ENCODE measurements at regions not wholly inside any gene's neighbourhood (a gene's known extent, or its start where the extent isn't known, plus 50 kb on each side); places are given as distances from the start of the nearest gene placed in this dataset.

DNA sequence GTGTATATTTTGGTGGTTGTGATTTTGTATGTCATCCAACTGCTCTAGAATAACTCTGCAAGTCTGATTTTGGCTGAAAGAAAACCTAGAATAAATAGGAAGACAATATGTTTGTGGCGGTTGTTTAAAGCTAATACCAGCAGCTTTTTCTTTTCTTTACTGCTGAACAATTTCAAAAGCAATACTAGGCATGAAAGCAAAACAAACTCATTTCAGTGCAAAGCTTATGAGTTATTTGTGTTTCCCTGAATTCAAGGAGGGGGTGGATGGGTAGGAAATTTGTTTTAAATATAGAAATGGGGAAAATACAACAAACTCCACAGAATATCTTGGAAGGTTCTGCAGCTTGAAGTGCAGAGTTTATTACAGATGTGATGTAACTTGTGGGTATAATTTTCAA lies 1041.9 kb upstream of the NR2F2 start:
- TF ChIP-seq, protein P1, sequence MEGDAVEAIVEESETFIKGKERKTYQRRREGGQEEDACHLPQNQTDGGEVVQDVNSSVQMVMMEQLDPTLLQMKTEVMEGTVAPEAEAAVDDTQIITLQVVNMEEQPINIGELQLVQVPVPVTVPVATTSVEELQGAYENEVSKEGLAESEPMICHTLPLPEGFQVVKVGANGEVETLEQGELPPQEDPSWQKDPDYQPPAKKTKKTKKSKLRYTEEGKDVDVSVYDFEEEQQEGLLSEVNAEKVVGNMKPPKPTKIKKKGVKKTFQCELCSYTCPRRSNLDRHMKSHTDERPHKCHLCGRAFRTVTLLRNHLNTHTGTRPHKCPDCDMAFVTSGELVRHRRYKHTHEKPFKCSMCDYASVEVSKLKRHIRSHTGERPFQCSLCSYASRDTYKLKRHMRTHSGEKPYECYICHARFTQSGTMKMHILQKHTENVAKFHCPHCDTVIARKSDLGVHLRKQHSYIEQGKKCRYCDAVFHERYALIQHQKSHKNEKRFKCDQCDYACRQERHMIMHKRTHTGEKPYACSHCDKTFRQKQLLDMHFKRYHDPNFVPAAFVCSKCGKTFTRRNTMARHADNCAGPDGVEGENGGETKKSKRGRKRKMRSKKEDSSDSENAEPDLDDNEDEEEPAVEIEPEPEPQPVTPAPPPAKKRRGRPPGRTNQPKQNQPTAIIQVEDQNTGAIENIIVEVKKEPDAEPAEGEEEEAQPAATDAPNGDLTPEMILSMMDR (IDR thresholded peaks at IDR 0.05; ENCODE audit: low read depth, low read length): no peak
- TF ChIP-seq EZH2phosphoT487 (IDR thresholded peaks at IDR 0.05; ENCODE audit: low read depth): no peak

Measured in OCI-LY3 (cell line).